ENCODE measurements at regions not wholly inside any gene's neighbourhood (a gene's known extent, or its start where the extent isn't known, plus 50 kb on each side); places are given as distances from the start of the nearest gene placed in this dataset.
A peak's percentile ranks its signal among the peaks of the same experiment; 100 is the strongest.
"Not testable (repeated sequence)": the region's sequence is repeated elsewhere in the genome, so short reads cannot be mapped to it uniquely, and the experiment has no call there.

- DNase-seq = no peak
Measured at GRCh38 chr4:128758314-128758922, 51.1 kb upstream of the JADE1 start.

DNA sequence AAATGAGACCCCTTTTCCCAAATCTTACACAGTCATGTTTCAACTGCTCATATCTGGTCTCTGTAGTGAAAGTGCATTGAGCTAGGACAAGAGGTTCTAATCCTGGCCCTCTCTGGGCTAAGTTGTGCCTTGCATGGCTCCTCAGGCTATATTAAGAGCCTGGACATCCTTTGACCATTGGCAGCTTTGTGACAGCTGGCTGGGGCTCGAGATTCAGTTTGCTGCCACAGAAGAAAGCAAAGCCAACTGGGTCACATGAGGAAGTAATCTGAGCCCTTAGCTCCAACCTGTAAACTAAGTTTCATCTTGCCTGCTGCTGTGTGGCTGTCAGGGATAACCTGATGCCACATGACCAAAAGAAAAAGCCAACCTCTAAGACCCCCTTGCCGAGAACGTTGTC lies 51.8 kb upstream of the JADE1 start:
- DNase-seq = peak; percentile 11

DNA sequence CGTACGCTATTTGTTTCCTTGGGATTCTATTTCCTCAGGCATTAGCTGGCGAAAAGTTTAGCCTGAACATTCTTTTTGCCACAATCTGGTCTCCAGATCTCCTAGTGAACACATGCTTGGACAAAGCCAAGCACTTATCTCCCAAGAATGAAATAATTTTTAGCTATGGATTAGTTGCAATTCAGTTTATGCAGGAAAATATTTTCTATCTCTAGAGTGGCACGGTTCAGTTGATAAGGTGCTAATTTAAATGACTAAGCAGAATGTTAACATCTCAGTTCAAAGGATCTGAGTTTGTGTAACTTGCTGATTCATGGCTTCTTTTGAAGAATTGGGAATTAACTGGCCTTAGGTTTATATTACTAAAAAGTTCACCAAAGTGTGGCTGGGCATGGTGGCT lies 58.1 kb upstream of the JADE1 start:
- no peak for DNase-seq

DNA sequence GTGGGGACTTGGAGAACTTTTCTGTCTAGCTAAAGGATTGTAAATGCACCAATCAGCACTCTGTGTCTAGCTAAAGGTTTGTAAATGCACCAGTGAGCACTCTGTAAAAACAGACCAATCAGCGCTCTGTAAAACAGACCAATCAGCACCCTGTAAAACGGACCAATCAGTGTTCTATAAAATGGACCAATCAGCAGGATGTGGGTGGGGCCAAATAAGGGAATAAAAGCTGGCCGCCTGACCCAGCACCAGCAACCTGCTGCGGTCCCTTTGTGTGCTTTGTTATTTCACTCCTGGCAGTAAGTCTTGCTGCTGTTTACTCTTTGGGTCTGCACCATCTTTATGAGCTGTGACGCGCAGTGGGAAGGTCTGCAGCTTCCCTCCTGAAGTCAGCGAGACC lies 67.8 kb upstream of the JADE1 start:
- DNase-seq = not testable (repeated sequence)

GRCh38 chr4:128737098-128737513 lies 72.4 kb upstream of the JADE1 start:
- DNase-seq = no peak

GRCh38 chr4:128735714-128736113 lies 73.8 kb upstream of the JADE1 start:
- no peak for DNase-seq

DNA sequence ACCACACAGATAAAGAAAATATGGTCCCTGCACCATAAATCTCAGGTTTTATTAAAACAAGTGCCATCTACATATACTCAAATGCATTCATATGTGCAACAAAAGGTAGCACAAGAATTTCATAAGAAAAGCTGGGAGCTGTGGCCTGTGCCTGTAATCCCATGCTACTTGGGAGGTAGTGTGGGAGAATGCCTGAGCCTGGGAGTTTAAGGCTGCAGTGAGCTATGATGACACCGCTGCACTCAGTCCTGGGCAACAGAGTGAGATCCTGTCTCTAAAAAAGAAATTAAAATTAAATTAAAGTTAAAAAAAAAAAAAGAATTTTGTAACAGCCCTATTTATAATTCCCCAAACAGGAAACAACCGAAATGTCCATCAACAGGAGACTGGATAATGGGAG lies 81.3 kb upstream of the JADE1 start:
- DNase-seq = no peak

DNA sequence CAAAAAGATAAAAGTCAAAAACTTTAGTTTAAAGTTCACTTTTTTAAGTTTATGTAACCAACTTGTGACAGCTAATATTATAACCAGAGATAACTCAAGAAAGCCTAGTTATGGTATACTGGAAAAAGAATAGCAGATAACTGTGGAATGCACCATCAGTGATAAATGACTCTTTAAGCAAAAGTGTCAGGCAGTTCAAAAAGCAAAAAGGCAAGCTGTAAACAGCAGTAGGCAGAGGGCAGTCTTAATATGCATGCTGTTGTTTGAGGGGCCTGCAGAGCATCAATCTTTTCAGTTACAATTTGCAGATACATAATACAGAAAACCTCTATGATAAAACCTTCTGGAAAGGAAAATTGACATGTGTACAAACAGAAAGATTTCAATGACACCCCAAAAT lies 81.8 kb upstream of the JADE1 start:
- no peak for DNase-seq

GRCh38 chr4:128725405-128726055 lies 84.0 kb upstream of the JADE1 start:
- DNase-seq = no peak

DNA sequence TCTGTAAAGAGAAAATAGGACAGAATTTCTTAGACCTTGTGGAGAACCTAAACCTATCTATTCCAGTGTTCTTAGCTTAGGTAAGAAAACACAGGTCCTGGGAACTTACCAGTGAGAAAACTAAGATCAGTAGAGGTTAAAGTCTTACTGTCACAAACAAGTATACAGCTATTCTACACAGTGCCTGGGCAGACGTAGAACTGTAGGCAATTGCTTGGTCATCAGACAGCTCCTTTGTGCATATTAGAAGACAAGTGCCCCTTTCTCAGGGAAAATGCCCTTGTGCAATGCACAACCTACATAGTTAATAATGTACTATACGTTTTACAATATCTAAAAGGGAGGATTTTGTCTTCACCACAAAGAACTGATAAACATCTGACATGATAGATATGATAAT lies 86.6 kb upstream of the JADE1 start:
- DNase-seq = no peak

DNA sequence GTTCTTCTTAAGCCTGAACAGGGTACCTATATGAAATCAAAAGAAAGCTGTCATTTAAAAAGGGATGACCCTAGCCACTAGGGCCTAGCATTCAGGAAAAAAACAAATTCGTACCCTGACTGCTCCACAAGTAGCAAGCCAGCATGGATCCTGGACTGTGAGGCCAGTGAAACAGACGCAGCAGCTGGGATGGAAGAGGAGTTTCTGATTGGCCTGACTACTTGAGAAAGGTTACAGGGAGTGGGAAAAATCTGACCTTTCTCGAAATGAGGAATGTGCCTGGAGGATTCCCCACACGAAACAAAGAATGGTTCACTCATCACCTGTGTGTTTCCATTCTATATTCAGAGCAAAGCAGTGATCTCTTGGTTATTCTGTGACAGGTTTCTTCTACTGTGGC lies 87.6 kb upstream of the JADE1 start:
- no peak for DNase-seq

DNA sequence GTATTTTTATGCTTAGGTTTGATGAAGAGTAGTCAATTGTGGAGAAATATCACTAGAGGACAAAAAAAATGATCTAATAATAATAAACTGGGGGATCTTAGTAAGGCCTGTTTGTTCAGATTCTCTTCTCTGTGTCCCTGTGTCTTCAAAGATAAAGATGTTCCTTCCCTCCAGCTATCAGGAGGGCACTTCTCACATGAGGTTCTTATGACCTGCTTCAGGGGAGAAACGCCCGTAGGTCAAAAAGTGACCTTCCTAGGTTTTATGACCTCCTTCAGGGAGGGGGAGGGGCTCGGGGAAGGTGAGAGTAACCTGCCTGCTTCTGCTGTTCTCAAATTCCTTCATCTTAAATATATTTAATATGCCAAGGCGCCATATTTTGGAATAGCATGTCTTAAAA lies 89.2 kb upstream of the JADE1 start:
- no peak for DNase-seq

DNA sequence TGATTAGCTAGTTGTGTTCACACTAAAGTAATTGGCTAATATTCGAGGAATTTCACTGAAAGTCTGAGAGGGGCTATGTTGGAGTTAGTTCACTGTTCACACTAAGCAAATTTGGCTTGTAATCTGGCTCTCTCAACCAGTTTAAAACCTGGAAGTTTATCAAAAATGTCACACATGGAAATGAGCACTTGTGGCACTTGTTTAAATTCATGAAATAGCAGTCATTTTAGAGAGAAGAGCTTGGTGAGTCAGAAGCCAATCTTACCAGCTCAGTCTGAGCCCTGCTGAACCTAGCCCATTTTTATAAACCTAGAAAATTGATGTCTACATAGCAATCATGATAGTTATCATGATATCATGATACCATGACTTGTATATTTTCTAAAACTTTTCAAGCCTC lies 90.7 kb upstream of the JADE1 start:
- no peak for DNase-seq

DNA sequence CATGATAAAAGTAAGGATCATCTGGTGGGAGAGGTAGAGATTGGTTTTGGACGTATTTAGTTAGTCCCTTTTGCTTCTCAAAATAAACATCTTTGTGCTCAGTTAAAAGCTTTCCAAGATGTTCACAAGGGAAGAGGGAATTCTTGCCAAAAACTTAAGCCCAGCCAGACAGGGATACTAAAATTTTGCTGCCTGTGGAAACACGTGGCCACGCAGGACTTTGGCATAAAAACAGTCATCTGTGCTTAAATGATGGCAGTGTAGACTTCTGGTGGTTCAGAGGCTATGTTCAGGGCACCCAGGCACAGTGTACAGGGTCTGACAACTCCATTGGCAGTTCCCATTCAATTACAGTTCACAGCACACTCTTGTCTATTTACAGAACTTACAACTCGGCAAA lies 93.2 kb upstream of the JADE1 start:
- no peak for DNase-seq

GRCh38 chr4:128715616-128716015 lies 93.9 kb upstream of the JADE1 start:
- no peak for DNase-seq

GRCh38 chr4:128711361-128711760 lies 98.1 kb upstream of the JADE1 start:
- DNase-seq = no peak

DNA sequence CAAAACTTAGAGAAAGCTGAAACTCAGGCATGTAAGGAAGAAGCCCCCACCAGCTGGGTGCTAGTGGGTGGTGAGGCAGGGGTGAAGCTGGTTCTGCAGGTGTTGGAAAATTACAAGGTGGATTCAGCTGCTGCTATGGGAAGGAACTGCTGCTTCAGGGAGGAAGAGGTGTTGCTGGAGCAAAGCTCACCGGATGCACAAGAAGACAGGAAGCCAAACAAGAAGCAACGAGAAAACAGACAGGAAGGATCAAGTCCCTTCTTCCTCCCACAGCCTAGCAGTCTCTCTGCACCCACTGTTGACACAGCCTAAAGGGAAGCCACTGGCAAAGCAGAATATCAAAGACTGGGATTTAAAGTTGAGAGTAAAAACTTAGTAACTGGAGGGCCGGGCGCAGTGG lies 100.2 kb upstream of the JADE1 start:
- DNase-seq = no peak

- DNase-seq = no peak
Measured at GRCh38 chr4:128707864-128708263, 101.6 kb upstream of the JADE1 start.

GRCh38 chr4:128703948-128704347 lies 105.6 kb upstream of the JADE1 start:
- no peak for DNase-seq

DNA sequence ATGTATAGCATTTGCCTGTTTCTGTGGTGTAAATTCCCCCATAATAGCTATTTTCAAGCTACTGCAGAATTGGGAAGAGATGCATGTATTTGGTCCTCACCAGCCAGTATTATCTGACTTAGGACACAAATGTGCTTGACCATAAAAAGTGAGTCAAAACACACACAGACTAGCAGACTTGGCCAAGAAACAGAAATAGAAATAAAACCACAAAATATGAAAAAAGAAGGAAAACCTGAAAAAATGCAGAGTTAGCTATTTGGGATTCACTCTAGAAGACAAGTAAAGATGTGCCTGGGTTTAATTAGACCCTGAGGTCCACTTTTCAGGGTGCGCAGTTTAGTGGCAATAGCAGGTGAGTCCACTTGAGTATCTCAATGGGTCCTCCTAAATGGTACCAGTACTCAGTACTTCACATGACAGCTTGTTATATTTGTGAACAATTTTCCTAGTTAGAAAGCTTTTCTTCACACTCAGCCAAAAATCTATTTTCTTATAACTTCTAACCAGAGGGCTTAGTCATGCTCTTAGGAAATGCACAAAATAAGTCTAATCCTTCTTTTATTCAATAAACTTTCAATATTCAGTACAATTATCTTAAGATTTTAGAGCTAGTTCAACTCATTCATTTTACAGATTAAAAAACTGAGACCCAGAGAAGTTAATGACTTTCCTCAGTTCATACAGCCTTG lies 108.7 kb upstream of the JADE1 start:
- no peak for DNase-seq

DNA sequence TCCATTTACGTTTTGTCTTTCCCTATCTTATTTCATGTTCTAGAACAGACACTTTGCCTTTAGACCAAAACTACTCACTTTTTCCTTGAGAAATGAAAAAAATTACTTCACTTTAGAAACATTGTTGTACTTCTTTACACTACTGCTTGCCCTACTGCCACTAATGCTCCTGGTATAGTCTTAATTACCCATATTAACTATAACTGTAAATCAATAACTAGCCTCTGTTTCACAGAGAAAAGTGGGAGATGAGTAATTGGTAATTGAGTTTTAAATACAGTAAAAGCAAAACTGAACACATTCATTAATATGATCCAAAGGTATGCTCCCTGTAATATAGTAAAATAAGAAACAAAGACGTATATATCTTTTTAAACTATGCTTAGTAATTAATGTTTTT lies 111.1 kb upstream of the JADE1 start:
- no peak for DNase-seq

DNA sequence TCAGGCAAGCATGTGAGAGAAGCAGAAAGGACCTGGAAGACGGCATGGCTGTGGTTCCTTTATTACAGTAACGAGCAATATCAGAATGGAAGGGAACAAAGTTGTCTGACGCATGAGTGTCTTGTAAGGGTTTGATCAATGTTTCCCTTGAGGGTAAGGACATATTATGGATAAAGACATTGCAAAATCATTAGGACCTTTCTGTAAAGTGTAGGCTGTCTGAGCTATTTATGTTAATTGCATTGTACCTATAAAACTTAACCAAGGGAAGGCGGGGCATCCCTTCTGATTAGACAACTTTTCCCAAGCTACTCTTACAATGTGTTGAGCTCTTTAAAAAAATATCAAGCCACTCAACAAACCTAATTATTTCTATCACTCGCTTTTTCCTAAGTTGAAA lies 112.2 kb upstream of the JADE1 start:
- DNase-seq = no peak

- DNase-seq = no peak
Measured at GRCh38 chr4:128690011-128690410, 119.5 kb upstream of the JADE1 start.

DNA sequence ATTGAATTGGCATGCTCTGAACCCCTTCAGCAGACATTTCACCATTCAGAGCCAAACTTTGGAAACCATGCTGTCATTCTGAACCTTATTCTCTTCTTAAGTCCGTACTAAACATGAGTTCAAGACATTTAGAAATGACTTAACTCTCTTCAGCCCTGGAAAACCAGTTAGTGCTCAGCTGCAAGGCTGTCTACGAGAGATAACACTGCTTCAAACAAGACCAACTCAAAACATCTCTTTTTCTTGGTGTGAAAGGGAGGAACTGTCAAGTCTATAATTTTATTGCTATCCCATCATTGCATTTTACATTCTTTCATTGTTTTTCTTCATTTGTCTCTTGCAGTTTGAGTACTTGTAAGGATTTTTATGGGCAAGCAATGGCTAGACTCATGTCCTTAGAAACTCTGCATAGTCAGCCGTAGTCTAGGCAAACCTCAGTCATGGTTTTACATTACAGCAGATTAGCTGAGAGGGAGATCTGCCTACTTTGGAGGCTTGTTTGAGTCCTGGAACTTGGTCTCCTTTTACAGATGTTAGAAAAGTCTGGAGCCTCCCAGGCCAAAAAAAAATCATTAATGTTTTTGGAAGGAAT lies 120.6 kb upstream of the JADE1 start:
- no peak for DNase-seq
